ENCODE measurements at regions not wholly inside any gene's neighbourhood (a gene's known extent, or its start where the extent isn't known, plus 50 kb on each side); places are given as distances from the start of the nearest gene placed in this dataset.
"Not testable (repeated sequence)": the region's sequence is repeated elsewhere in the genome, so short reads cannot be mapped to it uniquely, and the experiment has no call there.

- CTCF ChIA-PET, result no interaction called here
Observed at GRCh38 chr9:29616844-29617243, 2043.6 kb upstream of the C9orf72 start.

GRCh38 chr9:29625292-29625731 lies 2052.0 kb upstream of the C9orf72 start:
- ChIA-PET CTCF (no interaction called here), POLR2A (no interaction called here)
- no peak for TF ChIP-seq CTCF (IDR thresholded peaks at IDR 0.05; ENCODE audit: control extremely low read depth, extremely low read depth, low read depth, missing control alignments)
- no peak for DNase-seq (ENCODE audit: extremely low spot score)

More at GRCh38 chr9:29616844-29617243, 2043.6 kb upstream of the C9orf72 start:
- POLR2A ChIA-PET, result no interaction called here
- no peak for DNase-seq (ENCODE audit: extremely low spot score)
- TF ChIP-seq CTCF (IDR thresholded peaks at IDR 0.05; ENCODE audit: control extremely low read depth, extremely low read depth, low read depth, missing control alignments), result no peak

- no peak for TF ChIP-seq CTCF (IDR thresholded peaks at IDR 0.05; ENCODE audit: control extremely low read depth, extremely low read depth, low read depth, missing control alignments)
- no peak for DNase-seq (ENCODE audit: extremely low spot score)
- CTCF ChIA-PET, result no interaction called here
- POLR2A ChIA-PET, result no interaction called here
Observed at GRCh38 chr9:29625931-29626330, 2052.7 kb upstream of the C9orf72 start.

GRCh38 chr9:29628856-29629255 lies 2055.6 kb upstream of the C9orf72 start:
- DNase-seq (ENCODE audit: extremely low spot score); POLR2A ChIA-PET; CTCF ChIA-PET: not testable (repeated sequence)

GRCh38 chr9:29637471-29638237 lies 2064.4 kb upstream of the C9orf72 start:
- POLR2A ChIA-PET, result no interaction called here
- TF ChIP-seq CTCF (IDR thresholded peaks at IDR 0.05; ENCODE audit: control extremely low read depth, extremely low read depth, low read depth, missing control alignments), result no peak
- CTCF ChIA-PET, result no interaction called here

GRCh38 chr9:29640507-29640906 lies 2067.2 kb upstream of the C9orf72 start:
- POLR2A ChIA-PET, result no interaction called here
- no peak for DNase-seq (ENCODE audit: extremely low spot score)
- CTCF ChIA-PET, result no interaction called here
- TF ChIP-seq CTCF (IDR thresholded peaks at IDR 0.05; ENCODE audit: control extremely low read depth, extremely low read depth, low read depth, missing control alignments), result no peak

More at GRCh38 chr9:29637471-29638237, 2064.4 kb upstream of the C9orf72 start:
- DNase-seq (ENCODE audit: extremely low spot score), result no peak

GRCh38 chr9:29644514-29644913 lies 2071.2 kb upstream of the C9orf72 start:
- POLR2A ChIA-PET, result no interaction called here
- CTCF ChIA-PET, result no interaction called here
- no peak for DNase-seq (ENCODE audit: extremely low spot score)
- no peak for TF ChIP-seq CTCF (IDR thresholded peaks at IDR 0.05; ENCODE audit: control extremely low read depth, extremely low read depth, low read depth, missing control alignments)

Measured in GM10248 (cell line).